Activated CD4-positive, CD25-positive, alpha-beta regulatory T cell treated with anti-CD3 and anti-CD28 coated beads, Interleukin-2, amount 50 U/mL, for 72 hours (primary cell): ENCODE measurements at regions not wholly inside any gene's neighbourhood (a gene's known extent, or its start where the extent isn't known, plus 50 kb on each side); places are given as distances from the start of the nearest gene placed in this dataset.
"Not testable (repeated sequence)": the region's sequence is repeated elsewhere in the genome, so short reads cannot be mapped to it uniquely, and the experiment has no call there.

Experiments used
- DNase-seq: peaks from one replicate; pipeline ENCODE4 v3.0.0; 2021

DNA sequence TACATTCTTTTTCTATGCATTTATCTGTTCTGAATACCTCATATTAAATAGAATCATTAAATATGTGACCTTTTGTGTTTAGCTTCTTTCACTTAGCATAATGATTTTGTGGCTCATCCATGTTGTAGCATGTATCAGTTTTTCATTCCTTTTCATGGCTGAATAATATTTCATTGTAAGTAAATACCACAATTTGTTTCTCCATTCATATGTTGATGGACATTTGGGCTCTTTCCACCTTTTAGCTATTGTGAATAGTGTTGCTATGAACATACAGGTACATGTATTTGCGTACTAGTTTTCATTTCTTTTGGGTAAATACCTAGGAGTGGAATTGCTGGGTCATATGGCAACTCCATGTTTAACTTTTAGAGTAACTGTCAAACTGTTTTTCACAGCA lies 85.1 kb downstream of the GNL3L start:
- no peak for DNase-seq

DNA sequence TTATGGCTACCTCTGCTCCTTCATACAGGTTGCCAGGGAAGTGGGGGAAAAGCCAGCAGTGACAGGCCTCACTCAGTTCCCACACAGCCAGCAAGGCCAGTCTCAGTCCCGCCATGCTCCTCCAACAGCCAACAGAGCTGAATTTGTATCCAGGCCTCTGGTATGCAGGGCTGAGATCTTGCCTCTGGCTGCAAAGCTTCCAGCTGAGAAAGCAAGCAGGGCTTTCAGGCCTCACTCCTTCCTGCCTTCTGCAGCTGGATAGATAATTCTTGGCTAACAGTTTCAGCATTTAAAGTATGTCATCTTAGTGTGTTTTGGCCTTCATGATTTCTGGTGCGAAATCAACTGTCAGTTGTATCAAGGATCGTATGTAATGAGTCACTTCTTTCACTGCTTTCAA lies 103.6 kb downstream of the GNL3L start:
- DNase-seq, result no peak

DNA sequence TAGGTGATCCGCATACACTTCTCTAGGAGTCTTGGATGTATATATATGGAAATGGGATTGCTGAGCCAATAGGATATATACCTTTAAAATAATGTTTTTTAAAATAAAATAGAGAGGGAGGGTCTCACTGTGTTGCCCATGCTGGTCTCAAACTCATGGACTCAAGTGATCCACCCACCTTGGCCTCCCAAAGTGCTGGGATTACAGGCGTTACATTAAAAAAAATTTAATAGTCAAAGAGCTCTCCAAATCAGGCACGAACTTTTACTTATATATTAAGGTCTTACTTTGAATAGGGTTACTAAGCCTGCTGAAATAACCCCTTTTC lies 109.0 kb downstream of the GNL3L start:
- DNase-seq, result no peak

GRCh38 chrX:54639346-54640102 lies 109.5 kb downstream of the GNL3L start:
- peak; percentile 86 for DNase-seq

DNA sequence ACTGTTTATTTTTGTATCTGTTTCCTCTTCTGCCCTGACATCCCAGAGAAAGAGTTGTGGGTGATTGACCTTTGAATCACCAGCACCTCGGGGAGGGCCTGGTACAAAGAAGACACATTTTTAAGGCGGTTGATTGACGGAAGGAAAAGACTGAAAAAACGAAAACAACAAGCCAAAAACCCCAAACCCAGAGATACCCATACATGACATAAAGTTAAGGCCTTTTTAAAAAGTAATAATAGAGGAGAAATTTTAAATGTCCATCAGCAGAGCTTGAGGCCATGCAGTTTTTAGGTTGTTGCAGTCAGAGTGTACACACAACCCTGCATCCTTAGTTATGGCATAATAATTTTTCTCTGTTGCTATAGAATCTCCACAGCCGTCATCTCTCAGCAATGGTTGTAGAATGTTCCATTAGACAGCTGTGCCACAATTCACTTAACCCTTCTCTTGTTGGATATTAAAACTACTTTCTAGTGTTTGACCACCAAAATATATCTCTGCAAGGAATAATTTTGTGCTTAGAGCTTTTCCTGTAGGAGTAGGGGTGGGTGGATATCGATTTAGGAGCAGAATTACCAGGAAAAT lies 110.2 kb downstream of the GNL3L start:
- no peak for DNase-seq

DNA sequence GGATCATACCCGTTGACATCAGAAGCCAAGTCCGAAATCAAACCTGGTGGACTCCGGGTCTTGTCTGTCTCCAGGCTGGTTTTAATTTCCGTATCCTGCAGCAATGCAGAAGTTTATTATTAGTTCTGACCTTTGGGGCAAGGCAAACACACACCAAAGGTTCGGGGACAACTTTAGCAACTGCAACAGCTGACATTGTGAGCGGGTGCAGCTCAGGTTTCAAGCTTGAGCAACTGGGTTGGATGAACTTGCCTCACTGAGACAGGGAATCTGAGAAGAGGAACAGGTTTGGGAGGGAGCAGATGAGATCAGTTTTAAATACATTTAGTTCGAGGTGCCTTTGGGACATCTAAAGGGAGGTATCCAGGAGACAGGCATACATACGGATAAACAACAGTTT lies 110.7 kb downstream of the GNL3L start:
- no peak for DNase-seq

DNA sequence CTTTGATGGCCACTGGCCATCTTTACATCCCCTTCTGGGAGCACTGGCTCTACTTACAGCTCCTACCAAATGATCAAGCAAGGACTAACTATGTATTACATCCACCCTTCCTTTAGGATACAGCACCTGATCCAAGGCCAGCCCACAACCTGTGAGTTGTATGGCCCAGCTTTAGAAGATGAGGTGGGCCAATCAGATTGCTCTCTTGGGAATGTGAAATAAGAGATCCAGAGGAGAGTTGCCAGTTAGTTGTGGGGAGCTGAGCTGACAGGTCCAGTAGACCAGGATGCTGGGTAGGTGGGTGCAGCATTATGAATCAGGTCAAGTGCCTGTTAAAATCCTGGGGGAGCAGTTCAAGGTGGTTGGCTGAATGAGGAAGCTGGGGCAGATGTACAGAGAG lies 111.5 kb downstream of the GNL3L start:
- DNase-seq, result no peak

GRCh38 chrX:54647607-54648006 lies 117.6 kb downstream of the GNL3L start:
- not testable (repeated sequence) for DNase-seq

DNA sequence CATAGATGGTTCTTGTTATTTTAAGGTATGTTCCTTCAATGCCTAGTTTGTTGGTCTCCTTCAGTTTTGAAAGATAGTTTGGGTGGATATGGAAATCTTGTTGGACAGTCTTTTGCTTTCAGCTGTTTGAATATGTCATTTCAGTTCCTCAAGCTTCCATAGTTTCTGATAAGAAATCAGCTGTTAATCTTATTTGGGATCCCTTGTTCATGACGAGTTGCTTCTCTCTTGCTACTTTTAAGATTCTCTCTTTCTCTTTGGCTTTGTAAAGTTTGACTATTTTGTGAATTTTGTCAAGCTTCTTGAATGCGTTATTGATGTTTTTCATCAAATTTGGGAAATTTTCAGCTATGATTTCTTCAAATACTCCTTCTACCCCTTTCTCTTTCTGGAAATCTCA lies 129.5 kb downstream of the GNL3L start:
- DNase-seq, result no peak

DNA sequence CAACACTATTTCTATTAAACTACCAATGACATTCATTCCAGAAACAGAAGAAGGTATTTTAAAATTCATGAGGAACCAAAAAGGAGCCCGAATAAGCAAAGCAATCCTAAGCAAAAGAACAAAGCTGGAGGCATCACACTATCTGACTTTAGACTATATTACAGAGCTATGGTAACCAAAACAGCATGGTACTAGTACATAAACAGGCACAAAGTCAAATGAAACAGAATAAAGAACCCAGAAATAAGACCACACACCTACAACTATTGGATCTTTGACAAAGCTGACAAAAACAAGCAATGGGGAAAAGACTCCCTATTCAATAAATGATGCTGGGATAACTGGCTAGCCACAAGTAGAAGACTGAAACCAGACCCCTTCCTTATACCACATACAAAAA lies 122.3 kb downstream of the ITIH6 start:
- DNase-seq, result no peak

DNA sequence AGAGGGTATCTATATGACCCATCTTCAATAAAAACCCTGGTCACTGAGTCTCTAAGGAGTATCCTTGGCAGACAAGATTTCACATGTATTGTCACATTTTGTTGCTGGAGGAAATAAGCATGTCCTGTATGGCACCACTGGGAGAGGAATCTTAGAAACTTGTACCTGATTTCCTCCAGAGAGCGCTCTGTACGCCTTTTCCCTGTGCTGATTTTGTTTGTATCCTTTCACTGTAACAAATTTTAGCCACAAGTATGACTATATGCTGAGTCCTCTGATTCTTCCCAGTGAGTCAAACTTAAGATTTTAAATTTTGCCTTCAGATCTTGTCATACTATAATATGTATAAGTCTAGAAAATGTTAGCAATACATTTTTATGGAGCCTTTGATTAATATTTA lies 102.8 kb downstream of the ITIH6 start:
- DNase-seq, result no peak

- no peak for DNase-seq
Measured at GRCh38 chrX:54695816-54696487, 102.1 kb downstream of the ITIH6 start.
